Body of pancreas (tissue), 4 donors: ENCODE measurements at regions not wholly inside any gene's neighbourhood (a gene's known extent, or its start where the extent isn't known, plus 50 kb on each side); places are given as distances from the start of the nearest gene placed in this dataset.

Source experiments
- ATAC-seq: fragments of 150-250 bp; one replicate; pipeline ENCODE4 v1.9.1; 2016
- DNase-seq, 4 donors: peaks; one replicate each; pipeline ENCODE4 v3.0.0-alpha.2; 2019
- H3K27ac ChIP-seq, 4 donors: fragments of 200-600 bp; sonication (generic); 1 replicate in 3 of 4; 2 replicates in 1 of 4; pipeline versions ENCODE4 v1.5.1 to v1.6.1; 2016 to 2019; ENCODE audit warnings: mild to moderate bottlenecking in 1 of 4, mixed read lengths in 1 of 4, moderate library complexity in 1 of 4
- H3K27me3 ChIP-seq, 2 donors: fragments of 200-600 bp; sonication (generic); one replicate each; pipeline ENCODE4 v1.6.0; 2016; ENCODE audit warnings: mild to moderate bottlenecking in 1 of 2
- H3K36me3 ChIP-seq, 2 donors: fragments of 200-600 bp; sonication (generic); replicated peaks in 1 of 2; 2 replicates each; pipeline ENCODE4 v1.5.1; 2016; ENCODE audit warnings: low read depth in 2 of 2; ENCODE audit not compliant: insufficient read depth in 1 of 2
- H3K4me1 ChIP-seq: fragments of 200-600 bp; sonication (generic); one replicate; pipeline ENCODE4 v1.6.0; 2016
- H3K4me3 ChIP-seq, 2 donors: fragments of 200-600 bp; sonication (generic); 1 replicate in 1 of 2; 2 replicates in 1 of 2; pipeline ENCODE4 v1.5.1; 2016 to 2019
- H3K9me3 ChIP-seq, 3 donors: fragments of 200-600 bp; sonication (generic); 1 replicate in 2 of 3; 2 replicates in 1 of 3; pipeline ENCODE4 v1.5.1; 2016
- POLR2A ChIP-seq, 3 donors: fragments of 450-650 bp; IDR thresholded peaks; one replicate each; pipeline ENCODE4 v1.6.1; 2016; ENCODE audit warnings: antibody characterized with exemption in 3 of 3, mild to moderate bottlenecking in 2 of 3
- WGBS, 2 donors: methylation state at CpG; one replicate each; pipeline ENCODE4 v1.1.5; 2017; 5-methylcytosine and 5-hydroxymethylcytosine counted together
- intact Hi-C: fragments of 100-400 bp; cut with DNase I; formaldehyde crosslinking; loops from one replicate; pipeline ENCODE4 v1.15.1; 2023
- TF ChIP-seq, protein P1 (sequence below), 7 experiments: fragments of 450-650 bp in 4 of 7; fragments of 200-600 bp in 3 of 7; sonication (generic) in 3 of 7; IDR thresholded peaks; one replicate each; pipeline ENCODE4 v1.5.1; 2016 to 2019; ENCODE audit warnings: antibody characterized with exemption in 7 of 7

DNA sequence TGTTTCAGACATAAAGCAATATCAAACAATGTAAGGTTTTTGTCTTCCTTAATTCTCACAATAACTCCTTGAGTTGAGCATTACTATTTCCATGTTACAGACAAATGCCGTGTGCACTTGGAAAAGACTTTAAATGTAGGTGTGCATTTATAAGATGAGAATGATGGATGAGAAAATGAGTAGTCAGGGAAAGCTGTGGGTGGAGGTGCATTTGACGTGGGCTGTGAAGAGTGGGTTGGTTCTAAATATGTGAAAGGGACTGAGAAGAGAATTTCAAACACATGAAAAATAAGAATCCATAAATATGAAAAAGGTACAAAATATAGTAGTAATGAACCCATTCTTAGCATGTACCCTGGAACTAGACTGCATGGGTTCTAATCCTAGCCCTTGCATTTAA is 171.6 kb upstream of the PPP2R2B start:
- H3K36me3 ChIP-seq: no peaks in the 10 kb centered on the region
- WGBS, 2 donors: 55 to 65% methylated on average over 2 of the region's 2 CpGs
- intact Hi-C loops: no loop called here
- DNase-seq (no peak), ATAC-seq (no peak)
- no peaks in the 10 kb centered on the region for H3K9me3 ChIP-seq
- no peak overlapping the region for H3K27ac ChIP-seq
- no peak overlapping the region for H3K4me3 ChIP-seq
- H3K27me3 ChIP-seq: no peaks in the 10 kb centered on the region
- H3K4me1 ChIP-seq: no peaks in the 10 kb centered on the region
- TF ChIP-seq, protein P1, sequence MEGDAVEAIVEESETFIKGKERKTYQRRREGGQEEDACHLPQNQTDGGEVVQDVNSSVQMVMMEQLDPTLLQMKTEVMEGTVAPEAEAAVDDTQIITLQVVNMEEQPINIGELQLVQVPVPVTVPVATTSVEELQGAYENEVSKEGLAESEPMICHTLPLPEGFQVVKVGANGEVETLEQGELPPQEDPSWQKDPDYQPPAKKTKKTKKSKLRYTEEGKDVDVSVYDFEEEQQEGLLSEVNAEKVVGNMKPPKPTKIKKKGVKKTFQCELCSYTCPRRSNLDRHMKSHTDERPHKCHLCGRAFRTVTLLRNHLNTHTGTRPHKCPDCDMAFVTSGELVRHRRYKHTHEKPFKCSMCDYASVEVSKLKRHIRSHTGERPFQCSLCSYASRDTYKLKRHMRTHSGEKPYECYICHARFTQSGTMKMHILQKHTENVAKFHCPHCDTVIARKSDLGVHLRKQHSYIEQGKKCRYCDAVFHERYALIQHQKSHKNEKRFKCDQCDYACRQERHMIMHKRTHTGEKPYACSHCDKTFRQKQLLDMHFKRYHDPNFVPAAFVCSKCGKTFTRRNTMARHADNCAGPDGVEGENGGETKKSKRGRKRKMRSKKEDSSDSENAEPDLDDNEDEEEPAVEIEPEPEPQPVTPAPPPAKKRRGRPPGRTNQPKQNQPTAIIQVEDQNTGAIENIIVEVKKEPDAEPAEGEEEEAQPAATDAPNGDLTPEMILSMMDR (IDR thresholded peaks at IDR 0.05): no peak
- TF ChIP-seq POLR2A (IDR thresholded peaks at IDR 0.05): no peak

DNA sequence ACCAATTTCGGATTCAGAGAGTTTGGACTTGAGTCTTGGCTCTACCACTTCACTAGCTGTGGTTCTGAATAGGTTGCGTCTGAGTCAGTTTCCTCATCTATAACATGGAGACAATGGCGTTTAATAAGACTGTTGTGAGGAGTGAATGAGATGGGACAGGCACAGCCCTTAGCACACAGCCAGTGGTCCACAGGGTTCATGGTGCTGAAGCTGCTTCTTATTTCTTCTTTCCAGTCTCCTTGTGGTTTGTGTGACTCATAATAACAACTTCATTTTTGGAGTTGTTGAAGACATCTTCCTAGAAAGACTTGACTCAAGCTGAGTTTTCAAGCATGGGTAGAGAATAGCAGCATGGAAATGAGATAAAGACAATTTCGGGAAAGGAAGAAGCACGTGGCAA is 172.6 kb upstream of the PPP2R2B start:
- intact Hi-C loops: no loop called here
- Histone ChIP-seq H3K4me1 (no peaks in the 10 kb centered on the region), H3K27me3 (no peaks in the 10 kb centered on the region), H3K36me3 (no peaks in the 10 kb centered on the region), H3K4me3 (no peak overlapping the region), H3K9me3 (no peaks in the 10 kb centered on the region), H3K27ac (no peak overlapping the region)
- ATAC-seq (no peak), DNase-seq (no peak)
- TF ChIP-seq, protein P1 (IDR thresholded peaks at IDR 0.05): no peak
- no peak for TF ChIP-seq POLR2A (IDR thresholded peaks at IDR 0.05)
- WGBS, 2 donors: 72 to 75% methylated on average over 5 of the region's 5 CpGs

DNA sequence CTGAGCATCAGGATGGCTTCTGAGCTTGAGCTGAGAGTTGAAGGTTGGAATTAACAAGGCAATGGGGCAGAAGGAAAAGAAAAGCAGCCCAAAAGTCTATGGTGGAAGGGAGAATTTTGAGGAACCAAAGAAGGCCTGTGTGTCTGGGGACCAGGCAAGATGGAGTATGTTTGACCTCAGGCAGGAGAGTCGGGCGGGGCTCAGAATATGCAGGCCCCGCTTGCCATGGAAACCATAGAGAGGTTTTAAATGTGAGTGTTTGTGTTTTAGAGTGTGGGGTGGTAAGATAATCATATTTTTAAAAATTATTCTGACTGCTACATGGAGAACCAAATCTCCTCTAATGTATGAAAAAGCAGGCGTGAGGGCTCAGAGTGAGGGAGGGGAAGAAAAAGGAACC is 174.0 kb upstream of the PPP2R2B start:
- Histone ChIP-seq H3K27me3 (no peaks in the 10 kb centered on the region), H3K36me3 (no peaks in the 10 kb centered on the region), H3K4me3 (no peak overlapping the region), H3K27ac (no peak overlapping the region), H3K4me1 (no peaks in the 10 kb centered on the region), H3K9me3 (no peaks in the 10 kb centered on the region)
- ATAC-seq (no peak), DNase-seq (no peak)
- no peak for TF ChIP-seq POLR2A (IDR thresholded peaks at IDR 0.05)
- TF ChIP-seq, protein P1 (IDR thresholded peaks at IDR 0.05): no peak
- intact Hi-C loops: no loop called here
- 83 to 96% methylated on average over 4 of the region's 4 CpGs for WGBS, 2 donors

DNA sequence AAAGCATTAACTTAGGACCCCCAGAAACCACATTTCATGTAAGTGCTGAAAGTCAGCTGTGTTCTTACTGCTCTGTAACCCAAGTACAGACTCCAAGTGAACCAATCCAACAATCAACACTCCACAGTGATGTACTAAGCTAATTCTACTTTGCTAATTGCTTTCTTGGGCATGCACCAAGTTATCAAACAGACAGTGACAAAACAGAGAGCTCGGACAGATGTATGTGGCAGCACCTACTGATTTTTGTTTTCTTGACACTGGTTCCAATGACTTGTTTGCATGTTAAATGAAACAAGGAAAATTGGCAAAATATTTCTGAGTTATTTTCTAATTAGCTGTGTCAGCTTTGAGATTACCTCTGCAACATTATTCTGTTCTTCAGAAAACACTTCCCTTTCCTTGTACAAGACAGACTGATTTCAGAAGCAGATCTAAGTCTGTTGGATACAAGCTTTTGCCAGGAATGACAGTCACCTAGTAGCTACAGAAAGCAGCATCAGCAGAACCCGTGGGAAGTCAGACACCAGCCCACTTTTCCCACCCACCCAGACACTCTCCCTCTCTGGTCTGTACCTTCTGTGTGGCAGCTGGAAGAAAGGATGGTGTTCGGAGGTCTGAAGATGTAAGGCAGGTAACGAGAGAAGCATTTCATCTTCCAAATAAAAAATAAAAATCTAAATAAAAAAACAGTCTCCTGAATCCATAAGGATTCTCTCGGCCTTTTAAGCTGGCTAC is 176.7 kb upstream of the PPP2R2B start:
- no peak for ATAC-seq
- Histone ChIP-seq H3K27me3 (no peaks in the 10 kb centered on the region), H3K36me3 (no peaks in the 10 kb centered on the region), H3K4me3 (no peak overlapping the region), H3K27ac (no peak overlapping the region), H3K4me1 (no peaks in the 10 kb centered on the region), H3K9me3 (no peaks in the 10 kb centered on the region)
- no peak for DNase-seq
- intact Hi-C loops: no loop called here
- WGBS, 2 donors: 50 to 56% methylated on average over 5 of the region's 5 CpGs
- no peak for TF ChIP-seq POLR2A (IDR thresholded peaks at IDR 0.05)
- TF ChIP-seq, protein P1 (IDR thresholded peaks at IDR 0.05): no peak
